ENCODE measurements at regions not wholly inside any gene's neighbourhood (a gene's known extent, or its start where the extent isn't known, plus 50 kb on each side); places are given as distances from the start of the nearest gene placed in this dataset.

- TF ChIP-seq, protein P1, sequence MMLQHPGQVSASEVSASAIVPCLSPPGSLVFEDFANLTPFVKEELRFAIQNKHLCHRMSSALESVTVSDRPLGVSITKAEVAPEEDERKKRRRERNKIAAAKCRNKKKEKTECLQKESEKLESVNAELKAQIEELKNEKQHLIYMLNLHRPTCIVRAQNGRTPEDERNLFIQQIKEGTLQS (IDR thresholded peaks at IDR 0.05; ENCODE audit: insufficient read depth, low read depth, low read length): no peak
- TF ChIP-seq NANOG (IDR thresholded peaks at IDR 0.05; ENCODE audit: insufficient read depth, low read depth, low read length, poor library complexity, severe bottlenecking): peak; percentile 100
- no peak for TF ChIP-seq CHD2 (IDR thresholded peaks at IDR 0.05; ENCODE audit: low read length)
- TF ChIP-seq RBBP5 (IDR thresholded peaks at IDR 0.05; ENCODE audit: borderline replicate concordance, low read depth, low read length): no peak
- TF ChIP-seq EGR1 (IDR thresholded peaks at IDR 0.05; ENCODE audit: borderline replicate concordance, low read depth, low read length): no peak; the same call in 1 of the 2 replicates
- peak; percentile 92 for TF ChIP-seq SP1 (IDR thresholded peaks at IDR 0.05; ENCODE audit: low read depth, low read length)
- TF ChIP-seq, protein P2, sequence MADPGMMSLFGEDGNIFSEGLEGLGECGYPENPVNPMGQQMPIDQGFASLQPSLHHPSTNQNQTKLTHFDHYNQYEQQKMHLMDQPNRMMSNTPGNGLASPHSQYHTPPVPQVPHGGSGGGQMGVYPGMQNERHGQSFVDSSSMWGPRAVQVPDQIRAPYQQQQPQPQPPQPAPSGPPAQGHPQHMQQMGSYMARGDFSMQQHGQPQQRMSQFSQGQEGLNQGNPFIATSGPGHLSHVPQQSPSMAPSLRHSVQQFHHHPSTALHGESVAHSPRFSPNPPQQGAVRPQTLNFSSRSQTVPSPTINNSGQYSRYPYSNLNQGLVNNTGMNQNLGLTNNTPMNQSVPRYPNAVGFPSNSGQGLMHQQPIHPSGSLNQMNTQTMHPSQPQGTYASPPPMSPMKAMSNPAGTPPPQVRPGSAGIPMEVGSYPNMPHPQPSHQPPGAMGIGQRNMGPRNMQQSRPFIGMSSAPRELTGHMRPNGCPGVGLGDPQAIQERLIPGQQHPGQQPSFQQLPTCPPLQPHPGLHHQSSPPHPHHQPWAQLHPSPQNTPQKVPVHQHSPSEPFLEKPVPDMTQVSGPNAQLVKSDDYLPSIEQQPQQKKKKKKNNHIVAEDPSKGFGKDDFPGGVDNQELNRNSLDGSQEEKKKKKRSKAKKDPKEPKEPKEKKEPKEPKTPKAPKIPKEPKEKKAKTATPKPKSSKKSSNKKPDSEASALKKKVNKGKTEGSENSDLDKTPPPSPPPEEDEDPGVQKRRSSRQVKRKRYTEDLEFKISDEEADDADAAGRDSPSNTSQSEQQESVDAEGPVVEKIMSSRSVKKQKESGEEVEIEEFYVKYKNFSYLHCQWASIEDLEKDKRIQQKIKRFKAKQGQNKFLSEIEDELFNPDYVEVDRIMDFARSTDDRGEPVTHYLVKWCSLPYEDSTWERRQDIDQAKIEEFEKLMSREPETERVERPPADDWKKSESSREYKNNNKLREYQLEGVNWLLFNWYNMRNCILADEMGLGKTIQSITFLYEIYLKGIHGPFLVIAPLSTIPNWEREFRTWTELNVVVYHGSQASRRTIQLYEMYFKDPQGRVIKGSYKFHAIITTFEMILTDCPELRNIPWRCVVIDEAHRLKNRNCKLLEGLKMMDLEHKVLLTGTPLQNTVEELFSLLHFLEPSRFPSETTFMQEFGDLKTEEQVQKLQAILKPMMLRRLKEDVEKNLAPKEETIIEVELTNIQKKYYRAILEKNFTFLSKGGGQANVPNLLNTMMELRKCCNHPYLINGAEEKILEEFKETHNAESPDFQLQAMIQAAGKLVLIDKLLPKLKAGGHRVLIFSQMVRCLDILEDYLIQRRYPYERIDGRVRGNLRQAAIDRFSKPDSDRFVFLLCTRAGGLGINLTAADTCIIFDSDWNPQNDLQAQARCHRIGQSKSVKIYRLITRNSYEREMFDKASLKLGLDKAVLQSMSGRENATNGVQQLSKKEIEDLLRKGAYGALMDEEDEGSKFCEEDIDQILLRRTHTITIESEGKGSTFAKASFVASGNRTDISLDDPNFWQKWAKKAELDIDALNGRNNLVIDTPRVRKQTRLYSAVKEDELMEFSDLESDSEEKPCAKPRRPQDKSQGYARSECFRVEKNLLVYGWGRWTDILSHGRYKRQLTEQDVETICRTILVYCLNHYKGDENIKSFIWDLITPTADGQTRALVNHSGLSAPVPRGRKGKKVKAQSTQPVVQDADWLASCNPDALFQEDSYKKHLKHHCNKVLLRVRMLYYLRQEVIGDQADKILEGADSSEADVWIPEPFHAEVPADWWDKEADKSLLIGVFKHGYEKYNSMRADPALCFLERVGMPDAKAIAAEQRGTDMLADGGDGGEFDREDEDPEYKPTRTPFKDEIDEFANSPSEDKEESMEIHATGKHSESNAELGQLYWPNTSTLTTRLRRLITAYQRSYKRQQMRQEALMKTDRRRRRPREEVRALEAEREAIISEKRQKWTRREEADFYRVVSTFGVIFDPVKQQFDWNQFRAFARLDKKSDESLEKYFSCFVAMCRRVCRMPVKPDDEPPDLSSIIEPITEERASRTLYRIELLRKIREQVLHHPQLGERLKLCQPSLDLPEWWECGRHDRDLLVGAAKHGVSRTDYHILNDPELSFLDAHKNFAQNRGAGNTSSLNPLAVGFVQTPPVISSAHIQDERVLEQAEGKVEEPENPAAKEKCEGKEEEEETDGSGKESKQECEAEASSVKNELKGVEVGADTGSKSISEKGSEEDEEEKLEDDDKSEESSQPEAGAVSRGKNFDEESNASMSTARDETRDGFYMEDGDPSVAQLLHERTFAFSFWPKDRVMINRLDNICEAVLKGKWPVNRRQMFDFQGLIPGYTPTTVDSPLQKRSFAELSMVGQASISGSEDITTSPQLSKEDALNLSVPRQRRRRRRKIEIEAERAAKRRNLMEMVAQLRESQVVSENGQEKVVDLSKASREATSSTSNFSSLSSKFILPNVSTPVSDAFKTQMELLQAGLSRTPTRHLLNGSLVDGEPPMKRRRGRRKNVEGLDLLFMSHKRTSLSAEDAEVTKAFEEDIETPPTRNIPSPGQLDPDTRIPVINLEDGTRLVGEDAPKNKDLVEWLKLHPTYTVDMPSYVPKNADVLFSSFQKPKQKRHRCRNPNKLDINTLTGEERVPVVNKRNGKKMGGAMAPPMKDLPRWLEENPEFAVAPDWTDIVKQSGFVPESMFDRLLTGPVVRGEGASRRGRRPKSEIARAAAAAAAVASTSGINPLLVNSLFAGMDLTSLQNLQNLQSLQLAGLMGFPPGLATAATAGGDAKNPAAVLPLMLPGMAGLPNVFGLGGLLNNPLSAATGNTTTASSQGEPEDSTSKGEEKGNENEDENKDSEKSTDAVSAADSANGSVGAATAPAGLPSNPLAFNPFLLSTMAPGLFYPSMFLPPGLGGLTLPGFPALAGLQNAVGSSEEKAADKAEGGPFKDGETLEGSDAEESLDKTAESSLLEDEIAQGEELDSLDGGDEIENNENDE (IDR thresholded peaks at IDR 0.05; ENCODE audit: insufficient replicate concordance, low read length): peak; percentile 94
- peak; percentile 87 for TF ChIP-seq BCL11A (IDR thresholded peaks at IDR 0.05; ENCODE audit: low read depth in 2 of 2, low read length in 2 of 2)
- no peak for TF ChIP-seq KDM5A (IDR thresholded peaks at IDR 0.05; ENCODE audit: low read length)
- TF ChIP-seq, protein P3, sequence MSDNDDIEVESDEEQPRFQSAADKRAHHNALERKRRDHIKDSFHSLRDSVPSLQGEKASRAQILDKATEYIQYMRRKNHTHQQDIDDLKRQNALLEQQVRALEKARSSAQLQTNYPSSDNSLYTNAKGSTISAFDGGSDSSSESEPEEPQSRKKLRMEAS (IDR thresholded peaks at IDR 0.05): peak; percentile 9; the same call in 1 of the 2 replicates
Measured at GRCh38 chr10:21281765-21282484, 243.6 kb downstream of the SKIDA1 start (continued).
